GM12873 (cell line): ENCODE measurements at regions not wholly inside any gene's neighbourhood (a gene's known extent, or its start where the extent isn't known, plus 50 kb on each side); places are given as distances from the start of the nearest gene placed in this dataset.

Experiments
- CTCF ChIP-seq: IDR thresholded peaks from 2 replicates; pipeline ENCODE4 v1.5.1; 2012; ENCODE audit warnings: low read depth, mild to moderate bottlenecking, moderate library complexity, low read length, control low read depth; ENCODE audit not compliant: insufficient read depth; ENCODE audit errors: missing control alignments

- TF ChIP-seq CTCF, result no peak
Observed at GRCh38 chr22:33130473-33130872, 72.3 kb upstream of the SYN3 start.

- no peak for TF ChIP-seq CTCF
Observed at GRCh38 chr22:33129621-33130020, 71.4 kb upstream of the SYN3 start.

DNA sequence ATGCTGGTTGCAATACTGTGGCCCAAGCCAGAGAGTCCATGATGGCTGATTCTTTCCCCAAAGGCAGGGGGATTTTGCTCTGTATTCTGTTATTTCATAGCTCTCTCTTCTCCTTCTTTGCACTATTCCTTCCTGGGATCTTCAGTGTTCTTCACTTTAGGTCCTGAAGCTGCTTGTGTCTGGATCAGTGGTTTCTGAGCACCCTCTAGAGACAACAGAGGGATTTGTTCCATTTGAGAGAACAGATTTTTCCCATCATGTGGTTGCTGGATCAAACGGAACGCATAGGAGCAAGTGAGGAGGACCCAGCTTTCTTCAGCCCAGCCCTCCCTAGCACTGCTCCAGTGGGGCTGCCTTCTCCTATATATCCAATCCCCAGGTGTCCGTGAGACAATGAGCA, 68.7 kb upstream of the SYN3 start:
- TF ChIP-seq CTCF, result no peak

DNA sequence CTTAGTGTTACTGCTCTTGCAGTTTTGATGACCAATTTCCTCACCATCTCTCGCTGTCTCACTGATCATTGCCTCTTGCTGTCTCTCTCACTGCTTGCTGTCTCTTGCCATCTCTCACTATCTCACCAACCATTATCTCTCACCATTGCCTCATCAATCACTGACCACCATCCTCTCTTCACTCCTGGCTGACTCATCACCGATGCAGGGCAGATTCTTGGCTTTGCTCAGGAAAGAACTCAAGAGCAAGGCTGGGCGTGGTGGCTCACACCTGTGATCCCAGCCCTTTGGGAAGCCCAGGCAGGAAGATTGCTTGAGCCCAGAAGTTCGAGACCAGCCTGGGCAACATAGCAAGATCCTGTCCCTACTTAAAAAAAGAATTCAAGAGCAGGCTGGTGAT, 66.3 kb upstream of the SYN3 start:
- TF ChIP-seq CTCF, result no peak

DNA sequence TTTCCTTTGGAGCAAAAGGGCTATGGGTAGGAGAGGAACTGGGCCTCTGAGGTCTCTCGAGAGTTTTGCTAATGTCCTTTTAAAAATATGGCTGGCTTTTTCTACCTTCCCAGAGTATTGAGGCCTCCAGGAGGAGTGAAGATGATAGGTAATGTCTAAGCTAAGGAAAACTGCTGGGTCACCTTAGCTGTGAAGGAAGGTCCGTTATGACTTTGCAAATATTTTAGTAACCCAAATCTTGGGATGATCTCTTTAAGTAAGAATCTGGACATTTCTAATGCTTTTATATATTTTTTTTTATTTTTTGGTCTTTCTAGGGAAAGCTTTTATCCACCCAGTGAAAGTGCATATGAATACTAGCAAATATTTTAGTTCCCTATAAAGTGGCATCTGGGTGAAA, 60.9 kb upstream of the SYN3 start:
- no peak for TF ChIP-seq CTCF

GRCh38 chr22:33117821-33118220, 59.6 kb upstream of the SYN3 start:
- no peak for TF ChIP-seq CTCF

- TF ChIP-seq CTCF, result no peak
Observed at GRCh38 chr22:33116841-33117547, 58.8 kb upstream of the SYN3 start.

GRCh38 chr22:33114565-33114964, 56.4 kb upstream of the SYN3 start:
- no peak for TF ChIP-seq CTCF
